Choroid plexus epithelial cell (primary cell): ENCODE measurements at regions not wholly inside any gene's neighbourhood (a gene's known extent, or its start where the extent isn't known, plus 50 kb on each side); places are given as distances from the start of the nearest gene placed in this dataset.

Experiments used
- DNase-seq: peaks from one replicate; pipeline ENCODE4 v3.0.0-alpha.2; 2010; ENCODE audit warnings: low read depth
- H3K4me3 ChIP-seq: 2 replicates; pipeline ENCODE4 v1.5.1; 2011; ENCODE audit warnings: low read depth, mild to moderate bottlenecking, control low read depth, low read length, moderate library complexity
- TF ChIP-seq, protein P1 (sequence below): conservative IDR thresholded peaks from 2 replicates; pipeline ENCODE4 v1.5.1; 2011; ENCODE audit warnings: low read depth, mild to moderate bottlenecking, control low read depth, inconsistent platforms, low read length, moderate library complexity

DNA sequence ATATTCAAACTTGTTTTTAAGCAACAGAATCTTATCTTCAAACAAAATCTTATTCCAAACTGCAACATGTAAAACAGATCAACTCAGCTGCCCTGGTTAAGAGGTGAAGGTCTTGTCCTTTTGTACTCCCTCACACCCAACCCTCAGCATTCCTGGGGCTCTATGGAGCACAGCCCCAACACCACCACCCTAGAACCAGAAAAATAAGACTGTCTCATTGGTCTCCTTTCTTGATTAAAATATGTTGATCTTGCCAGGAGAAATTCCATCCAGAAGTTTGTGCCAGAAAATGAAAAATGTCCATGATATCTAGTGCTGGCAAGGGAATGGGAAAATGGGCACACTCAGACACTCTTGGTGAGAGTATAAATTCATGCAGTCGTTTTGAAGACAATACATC is 62.1 kb upstream of the TMEM17 start:
- H3K4me3 ChIP-seq, result no peak overlapping the region
- no peak for DNase-seq
- TF ChIP-seq, protein P1, sequence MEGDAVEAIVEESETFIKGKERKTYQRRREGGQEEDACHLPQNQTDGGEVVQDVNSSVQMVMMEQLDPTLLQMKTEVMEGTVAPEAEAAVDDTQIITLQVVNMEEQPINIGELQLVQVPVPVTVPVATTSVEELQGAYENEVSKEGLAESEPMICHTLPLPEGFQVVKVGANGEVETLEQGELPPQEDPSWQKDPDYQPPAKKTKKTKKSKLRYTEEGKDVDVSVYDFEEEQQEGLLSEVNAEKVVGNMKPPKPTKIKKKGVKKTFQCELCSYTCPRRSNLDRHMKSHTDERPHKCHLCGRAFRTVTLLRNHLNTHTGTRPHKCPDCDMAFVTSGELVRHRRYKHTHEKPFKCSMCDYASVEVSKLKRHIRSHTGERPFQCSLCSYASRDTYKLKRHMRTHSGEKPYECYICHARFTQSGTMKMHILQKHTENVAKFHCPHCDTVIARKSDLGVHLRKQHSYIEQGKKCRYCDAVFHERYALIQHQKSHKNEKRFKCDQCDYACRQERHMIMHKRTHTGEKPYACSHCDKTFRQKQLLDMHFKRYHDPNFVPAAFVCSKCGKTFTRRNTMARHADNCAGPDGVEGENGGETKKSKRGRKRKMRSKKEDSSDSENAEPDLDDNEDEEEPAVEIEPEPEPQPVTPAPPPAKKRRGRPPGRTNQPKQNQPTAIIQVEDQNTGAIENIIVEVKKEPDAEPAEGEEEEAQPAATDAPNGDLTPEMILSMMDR, result no peak

DNA sequence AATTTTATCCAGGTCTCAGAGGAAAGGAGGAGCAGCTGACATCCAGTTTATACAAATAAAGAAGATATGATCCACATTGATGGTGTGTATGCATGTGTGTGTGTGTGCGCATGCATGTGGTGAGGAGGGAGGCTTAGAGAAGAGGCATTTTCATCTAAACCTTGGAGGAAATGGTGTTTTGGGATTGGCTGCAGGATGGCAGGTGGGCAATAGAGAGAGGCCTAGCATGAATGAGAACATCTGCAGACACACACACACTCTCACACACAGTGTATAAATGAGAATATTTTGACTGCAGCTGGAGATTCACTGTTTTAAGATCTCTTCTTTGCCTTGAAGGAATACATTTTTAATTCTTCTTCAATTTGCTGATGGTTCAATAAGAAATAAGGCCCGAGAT is 61.7 kb upstream of the TMEM17 start:
- H3K4me3 ChIP-seq, result no peak overlapping the region
- TF ChIP-seq, protein P1, result no peak
- DNase-seq, result no peak

DNA sequence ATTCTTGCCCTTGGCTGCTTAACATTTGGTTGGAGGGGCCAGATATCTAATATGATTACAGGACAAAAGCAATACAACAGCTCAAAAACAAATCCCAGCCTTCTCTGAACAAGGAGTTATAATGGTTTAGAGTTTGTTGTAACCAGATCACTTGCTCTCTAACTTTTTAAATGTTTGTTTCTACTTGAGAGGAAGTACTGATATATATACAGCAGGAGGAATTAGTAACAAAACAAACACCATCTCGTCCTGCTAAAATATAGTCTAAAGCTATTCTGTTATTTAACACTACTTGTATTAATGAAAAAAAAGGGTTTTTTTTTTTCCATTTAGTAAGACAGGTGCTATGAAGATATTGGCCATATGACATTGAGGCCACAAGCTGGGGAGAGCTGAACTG is 60.9 kb upstream of the TMEM17 start:
- H3K4me3 ChIP-seq, result no peak overlapping the region
- no peak for DNase-seq
- TF ChIP-seq, protein P1, result no peak

DNA sequence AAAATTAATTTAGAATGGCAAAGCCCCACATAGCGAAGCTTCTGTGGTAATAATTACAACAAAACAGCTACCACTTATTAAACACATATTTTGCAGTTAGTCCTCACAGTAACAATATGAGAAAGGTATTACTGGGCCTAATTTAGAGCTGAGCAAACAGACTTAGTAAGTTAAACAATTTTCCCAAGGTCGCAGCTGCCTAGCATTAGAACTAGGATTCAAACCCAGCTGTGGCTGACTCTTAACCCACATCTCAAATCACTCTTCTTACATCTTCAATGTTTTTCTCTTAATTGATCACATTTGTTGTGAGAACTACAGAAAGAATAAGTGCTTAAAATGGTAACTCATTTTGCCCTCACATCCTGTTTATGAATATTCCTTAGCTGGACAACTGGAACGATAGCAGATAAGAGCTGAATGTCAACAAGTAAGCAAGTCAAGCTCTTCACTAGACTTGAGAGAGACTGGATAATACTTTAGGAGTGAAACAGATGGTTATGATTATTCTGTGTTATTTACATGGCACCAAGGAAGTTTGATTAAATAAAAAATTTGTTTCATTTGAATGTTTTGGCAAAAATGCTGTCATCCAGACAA is 59.4 kb upstream of the TMEM17 start:
- TF ChIP-seq, protein P1, result no peak
- no peak overlapping the region for H3K4me3 ChIP-seq
- DNase-seq, result no peak

DNA sequence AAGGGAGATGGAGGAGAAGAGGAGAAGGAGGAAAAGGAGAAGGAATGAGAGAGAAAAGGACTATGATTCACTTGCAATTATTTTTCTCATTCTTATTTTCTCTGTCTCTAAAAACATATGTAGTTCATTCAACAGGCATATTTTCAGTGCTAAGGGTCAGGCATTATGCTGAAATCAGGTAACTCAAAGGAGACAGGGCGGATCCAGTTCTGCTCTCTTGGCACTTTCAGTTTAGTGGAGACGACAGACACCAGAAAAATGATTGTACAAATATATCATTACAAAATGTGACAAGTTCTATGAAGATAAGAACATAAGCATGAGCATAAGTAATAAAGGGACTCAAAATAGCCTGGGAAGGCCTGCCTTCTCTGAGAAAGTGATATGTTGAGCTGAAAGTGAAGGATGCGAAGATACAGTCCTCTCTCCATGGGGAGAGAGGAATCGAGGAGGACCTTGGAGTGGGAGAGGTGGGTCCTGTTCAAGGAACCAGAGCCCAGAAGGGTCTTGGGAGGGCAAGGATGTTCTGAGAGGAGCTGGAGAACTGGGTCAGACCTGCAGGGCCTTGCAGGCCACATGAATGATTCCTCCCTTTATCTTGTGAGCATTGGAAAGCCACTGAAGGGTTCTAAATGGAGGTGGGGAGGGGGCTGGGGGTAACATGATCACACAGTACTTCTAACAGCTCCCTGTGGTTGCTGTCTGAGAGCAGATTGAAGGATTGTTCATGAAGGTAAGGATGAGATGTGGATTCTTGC is 58.6 kb upstream of the TMEM17 start:
- no peak overlapping the region for H3K4me3 ChIP-seq
- DNase-seq, result no peak
- TF ChIP-seq, protein P1, result no peak

DNA sequence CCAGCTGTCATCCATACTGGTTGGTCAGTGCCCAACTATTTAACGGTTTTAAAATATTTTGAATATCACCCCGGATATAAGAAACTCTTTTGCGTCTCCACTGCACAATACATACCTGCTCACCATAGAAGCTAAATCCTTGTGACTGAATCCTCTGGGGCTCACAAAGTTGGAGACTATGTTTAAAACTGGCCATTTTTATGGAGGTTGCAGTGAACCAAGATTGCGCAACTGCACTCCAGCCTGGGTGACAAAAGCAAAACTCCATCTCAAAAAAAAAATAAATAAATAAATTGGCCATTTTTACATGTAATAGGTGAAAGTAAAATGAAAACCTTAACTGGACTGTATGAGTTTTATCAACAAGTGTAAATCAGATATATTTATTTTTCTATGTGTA is 55.6 kb upstream of the TMEM17 start:
- no peak overlapping the region for H3K4me3 ChIP-seq
- TF ChIP-seq, protein P1, result no peak
- DNase-seq, result no peak

DNA sequence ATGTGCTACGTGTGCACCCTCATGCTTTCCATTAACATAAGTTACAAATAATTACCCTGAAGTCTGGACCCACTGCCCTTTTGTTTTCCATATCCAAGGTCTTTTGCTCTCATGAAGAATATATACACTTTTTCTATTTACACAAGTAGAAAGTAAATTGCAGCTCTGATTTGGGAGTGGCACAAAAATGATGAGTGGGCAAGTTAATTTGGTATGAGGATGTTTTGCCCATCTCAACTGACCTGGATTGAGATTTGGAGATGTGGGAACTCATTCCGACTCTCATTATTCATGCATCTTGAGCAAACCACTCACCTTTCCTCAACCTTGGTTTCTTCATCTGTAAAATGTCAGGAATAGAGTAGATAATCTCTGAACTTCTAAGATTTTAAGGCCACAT is 53.6 kb upstream of the TMEM17 start:
- no peak overlapping the region for H3K4me3 ChIP-seq
- no peak for DNase-seq
- TF ChIP-seq, protein P1, result no peak
